Nephron (organoid): ENCODE measurements at regions not wholly inside any gene's neighbourhood (a gene's known extent, or its start where the extent isn't known, plus 50 kb on each side); places are given as distances from the start of the nearest gene placed in this dataset.
A peak's percentile ranks its signal among the peaks of the same experiment; 100 is the strongest.

ENCODE experiments used
- H3K27ac Mint-ChIP-seq, 3 experiments: 2 replicates each; pipeline ENCODE4 v1.8.0; 2020; ENCODE audit warnings: mixed read lengths in 3 of 3, mild to moderate bottlenecking in 2 of 3, moderate library complexity in 1 of 3
- H3K27me3 Mint-ChIP-seq: 2 replicates; pipeline ENCODE4 v1.8.0; 2021; ENCODE audit warnings: low read depth, mild to moderate bottlenecking, moderate library complexity, mixed read lengths
- H3K36me3 Mint-ChIP-seq: 2 replicates; pipeline ENCODE4 v1.8.0; 2020; ENCODE audit warnings: low read depth, mixed read lengths
- H3K4me1 Mint-ChIP-seq: 2 replicates; pipeline ENCODE4 v1.8.0; 2020; ENCODE audit warnings: mixed read lengths
- H3K4me3 Mint-ChIP-seq, 3 experiments: 2 replicates each; pipeline ENCODE4 v1.8.0; 2020; ENCODE audit warnings: mild to moderate bottlenecking in 3 of 3, mixed read lengths in 3 of 3, moderate library complexity in 2 of 3
- H3K9me3 Mint-ChIP-seq: 2 replicates; pipeline ENCODE4 v1.8.0; 2020; ENCODE audit warnings: mixed read lengths
- TF ChIP-seq, protein P1 (sequence below), 3 experiments: fragments of 200-600 bp; sonication (generic); IDR thresholded peaks; one replicate each; pipeline ENCODE4 v1.5.0; 2021; ENCODE audit warnings: antibody characterized with exemption in 3 of 3; ENCODE audit not compliant: unreplicated experiment in 3 of 3

DNA sequence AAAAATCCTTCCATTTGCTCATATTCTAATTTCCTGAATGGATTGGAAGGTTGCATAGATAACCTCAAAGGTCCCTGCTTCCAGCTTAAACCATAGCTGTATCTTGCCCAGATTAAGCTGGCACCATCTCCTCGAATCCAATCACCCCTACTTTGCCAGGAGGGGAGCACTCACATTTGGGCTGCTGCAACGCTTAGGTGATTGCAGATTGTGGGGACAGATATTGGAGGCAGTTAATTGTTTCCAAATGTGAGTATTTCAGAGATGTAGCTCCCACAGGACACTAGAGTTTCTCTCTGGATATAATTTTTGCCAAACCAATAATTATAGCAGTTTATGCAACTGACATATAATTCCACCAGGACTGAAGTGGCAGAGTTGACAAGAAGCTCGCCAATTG is 53.5 kb upstream of the ACSL1 start:
- Mint-ChIP-seq H3K4me3 (no peak overlapping the region), H3K36me3 (no peaks in the 10 kb centered on the region), H3K27me3 (peaks cover 10% of the 10 kb centered on the region), H3K4me1 (no peaks in the 10 kb centered on the region), H3K27ac (no peak overlapping the region), H3K9me3 (no peaks in the 10 kb centered on the region)
- TF ChIP-seq, protein P1, sequence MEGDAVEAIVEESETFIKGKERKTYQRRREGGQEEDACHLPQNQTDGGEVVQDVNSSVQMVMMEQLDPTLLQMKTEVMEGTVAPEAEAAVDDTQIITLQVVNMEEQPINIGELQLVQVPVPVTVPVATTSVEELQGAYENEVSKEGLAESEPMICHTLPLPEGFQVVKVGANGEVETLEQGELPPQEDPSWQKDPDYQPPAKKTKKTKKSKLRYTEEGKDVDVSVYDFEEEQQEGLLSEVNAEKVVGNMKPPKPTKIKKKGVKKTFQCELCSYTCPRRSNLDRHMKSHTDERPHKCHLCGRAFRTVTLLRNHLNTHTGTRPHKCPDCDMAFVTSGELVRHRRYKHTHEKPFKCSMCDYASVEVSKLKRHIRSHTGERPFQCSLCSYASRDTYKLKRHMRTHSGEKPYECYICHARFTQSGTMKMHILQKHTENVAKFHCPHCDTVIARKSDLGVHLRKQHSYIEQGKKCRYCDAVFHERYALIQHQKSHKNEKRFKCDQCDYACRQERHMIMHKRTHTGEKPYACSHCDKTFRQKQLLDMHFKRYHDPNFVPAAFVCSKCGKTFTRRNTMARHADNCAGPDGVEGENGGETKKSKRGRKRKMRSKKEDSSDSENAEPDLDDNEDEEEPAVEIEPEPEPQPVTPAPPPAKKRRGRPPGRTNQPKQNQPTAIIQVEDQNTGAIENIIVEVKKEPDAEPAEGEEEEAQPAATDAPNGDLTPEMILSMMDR (IDR thresholded peaks at IDR 0.05; ENCODE audit: unreplicated experiment in 3 of 3) = no peak

DNA sequence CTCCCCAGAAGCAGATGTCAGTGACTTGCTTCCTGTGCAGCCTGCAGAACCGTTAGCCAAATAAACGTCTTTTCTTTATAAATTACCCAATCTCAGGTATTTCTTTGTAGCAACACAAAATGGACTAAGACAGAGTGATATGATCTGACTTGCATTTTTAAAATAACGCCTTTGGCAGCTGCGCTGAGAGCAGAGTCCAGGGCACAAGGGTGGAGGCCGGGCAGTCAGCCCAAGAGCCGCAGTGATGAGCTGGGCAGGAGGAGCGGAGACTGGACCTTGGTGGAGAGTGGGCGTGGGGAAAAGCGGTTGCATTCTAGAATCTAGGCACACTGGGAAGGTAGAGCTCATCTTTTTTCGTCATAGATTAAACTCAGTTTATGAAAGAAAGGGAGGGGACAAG is 56.5 kb upstream of the ACSL1 start:
- TF ChIP-seq, protein P1 (IDR thresholded peaks at IDR 0.05; ENCODE audit: unreplicated experiment in 3 of 3) = no peak
- Mint-ChIP-seq H3K9me3 (no peaks in the 10 kb centered on the region), H3K27ac (no peak overlapping the region), H3K4me3 (no peak overlapping the region), H3K36me3 (no peaks in the 10 kb centered on the region), H3K27me3 (peaks cover 15% of the 10 kb centered on the region), H3K4me1 (no peaks in the 10 kb centered on the region)

DNA sequence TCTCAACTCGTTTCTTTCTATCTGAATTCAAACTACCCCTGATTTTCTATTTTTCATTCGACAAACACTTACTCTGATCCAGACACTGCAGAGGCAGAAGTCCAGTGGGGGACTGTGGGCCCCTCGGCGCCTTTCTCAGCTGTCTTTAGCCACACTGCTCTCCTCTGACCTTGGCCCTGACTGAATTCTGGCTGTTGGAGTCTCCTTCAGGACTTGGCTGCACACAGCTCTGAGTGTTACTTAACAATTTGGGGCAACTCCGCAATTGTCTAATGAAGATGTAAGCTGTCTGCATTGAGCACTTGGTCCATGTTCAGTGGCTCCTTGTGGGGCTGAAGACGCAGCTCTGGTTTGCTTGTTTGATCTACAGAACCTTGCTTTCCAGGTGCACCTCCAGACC is 57.3 kb upstream of the ACSL1 start:
- H3K27ac Mint-ChIP-seq = no peak overlapping the region
- H3K4me3 Mint-ChIP-seq = no peak overlapping the region
- H3K4me1 Mint-ChIP-seq = no peaks in the 10 kb centered on the region
- no peaks in the 10 kb centered on the region for H3K9me3 Mint-ChIP-seq
- TF ChIP-seq, protein P1 (IDR thresholded peaks at IDR 0.05; ENCODE audit: unreplicated experiment in 3 of 3) = no peak
- H3K36me3 Mint-ChIP-seq = no peaks in the 10 kb centered on the region
- peaks cover 15% of the 10 kb centered on the region for H3K27me3 Mint-ChIP-seq

DNA sequence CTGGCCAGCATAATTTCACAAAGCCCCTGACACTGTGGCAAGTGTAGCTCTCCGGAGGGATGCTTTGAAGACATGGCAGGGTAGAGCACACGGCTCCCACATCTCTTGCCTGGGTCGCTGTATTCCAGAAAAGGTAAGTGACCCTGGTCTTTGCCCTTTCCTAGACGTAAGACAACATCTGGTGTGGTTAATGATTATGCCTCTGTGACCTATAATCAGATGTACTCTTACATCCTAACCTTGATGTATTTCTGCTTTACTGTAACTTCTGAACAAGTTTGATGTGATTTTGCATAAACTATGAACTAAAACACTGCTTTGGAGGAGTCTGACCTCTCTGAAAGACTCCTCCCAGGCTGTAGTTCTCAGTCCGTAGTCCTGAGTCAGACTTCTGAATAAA is 59.1 kb upstream of the ACSL1 start:
- H3K27ac Mint-ChIP-seq = peak overlapping the region in 1 of 3 experiments; percentile 35
- no peaks in the 10 kb centered on the region for H3K9me3 Mint-ChIP-seq
- peaks cover 15% of the 10 kb centered on the region for H3K27me3 Mint-ChIP-seq
- H3K4me1 Mint-ChIP-seq = no peaks in the 10 kb centered on the region
- H3K4me3 Mint-ChIP-seq = no peak overlapping the region
- H3K36me3 Mint-ChIP-seq = no peaks in the 10 kb centered on the region
- TF ChIP-seq, protein P1 (IDR thresholded peaks at IDR 0.05; ENCODE audit: unreplicated experiment in 3 of 3) = no peak

GRCh38 chr4:184885602-184886001 is 59.8 kb upstream of the ACSL1 start:
- Mint-ChIP-seq H3K4me1 (no peaks in the 10 kb centered on the region), H3K36me3 (no peaks in the 10 kb centered on the region), H3K27me3 (peaks cover 16% of the 10 kb centered on the region), H3K9me3 (no peaks in the 10 kb centered on the region), H3K27ac (no peak overlapping the region), H3K4me3 (no peak overlapping the region)
- TF ChIP-seq, protein P1 (IDR thresholded peaks at IDR 0.05; ENCODE audit: unreplicated experiment in 3 of 3) = no peak

GRCh38 chr4:184887333-184887732 is 61.6 kb upstream of the ACSL1 start:
- Mint-ChIP-seq H3K27ac (no peak overlapping the region), H3K4me1 (no peaks in the 10 kb centered on the region), H3K27me3 (peaks cover 11% of the 10 kb centered on the region), H3K9me3 (no peaks in the 10 kb centered on the region), H3K4me3 (no peak overlapping the region), H3K36me3 (no peaks in the 10 kb centered on the region)
- TF ChIP-seq, protein P1 (IDR thresholded peaks at IDR 0.05; ENCODE audit: unreplicated experiment in 3 of 3) = no peak
